GM20000 (cell line): ENCODE measurements at regions not wholly inside any gene's neighbourhood (a gene's known extent, or its start where the extent isn't known, plus 50 kb on each side); places are given as distances from the start of the nearest gene placed in this dataset.

Source experiments
- DNase-seq: peaks from one replicate; pipeline ENCODE4 v3.0.0; 2012; ENCODE audit warnings: low spot score
- TF ChIP-seq, protein P1 (sequence below): IDR thresholded peaks from 2 replicates; pipeline ENCODE4 v1.5.1; 2012; ENCODE audit warnings: mild to moderate bottlenecking, control low read depth; ENCODE audit errors: extremely low read depth, missing control alignments

DNA sequence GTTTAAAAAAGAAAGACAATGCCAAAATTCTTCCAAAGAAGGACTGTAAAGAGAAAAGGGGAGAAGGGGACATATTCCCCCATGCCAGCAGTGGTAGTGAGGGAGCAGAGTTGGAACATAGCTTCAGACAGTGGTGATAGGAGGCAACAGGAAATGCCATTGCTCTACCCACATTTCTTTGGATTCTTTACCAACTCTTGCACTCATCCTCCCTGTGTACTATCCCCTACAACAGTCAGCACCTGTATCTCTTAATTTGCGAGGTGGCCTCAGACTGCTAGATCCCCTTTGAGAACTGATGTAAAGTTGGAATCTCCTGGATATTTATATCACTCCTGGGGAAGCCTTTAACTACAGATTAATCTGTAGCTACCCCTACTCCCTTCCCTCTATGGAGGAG is 320.6 kb upstream of the PTGER4 start:
- no peak for DNase-seq
- TF ChIP-seq, protein P1, sequence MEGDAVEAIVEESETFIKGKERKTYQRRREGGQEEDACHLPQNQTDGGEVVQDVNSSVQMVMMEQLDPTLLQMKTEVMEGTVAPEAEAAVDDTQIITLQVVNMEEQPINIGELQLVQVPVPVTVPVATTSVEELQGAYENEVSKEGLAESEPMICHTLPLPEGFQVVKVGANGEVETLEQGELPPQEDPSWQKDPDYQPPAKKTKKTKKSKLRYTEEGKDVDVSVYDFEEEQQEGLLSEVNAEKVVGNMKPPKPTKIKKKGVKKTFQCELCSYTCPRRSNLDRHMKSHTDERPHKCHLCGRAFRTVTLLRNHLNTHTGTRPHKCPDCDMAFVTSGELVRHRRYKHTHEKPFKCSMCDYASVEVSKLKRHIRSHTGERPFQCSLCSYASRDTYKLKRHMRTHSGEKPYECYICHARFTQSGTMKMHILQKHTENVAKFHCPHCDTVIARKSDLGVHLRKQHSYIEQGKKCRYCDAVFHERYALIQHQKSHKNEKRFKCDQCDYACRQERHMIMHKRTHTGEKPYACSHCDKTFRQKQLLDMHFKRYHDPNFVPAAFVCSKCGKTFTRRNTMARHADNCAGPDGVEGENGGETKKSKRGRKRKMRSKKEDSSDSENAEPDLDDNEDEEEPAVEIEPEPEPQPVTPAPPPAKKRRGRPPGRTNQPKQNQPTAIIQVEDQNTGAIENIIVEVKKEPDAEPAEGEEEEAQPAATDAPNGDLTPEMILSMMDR: no peak

DNA sequence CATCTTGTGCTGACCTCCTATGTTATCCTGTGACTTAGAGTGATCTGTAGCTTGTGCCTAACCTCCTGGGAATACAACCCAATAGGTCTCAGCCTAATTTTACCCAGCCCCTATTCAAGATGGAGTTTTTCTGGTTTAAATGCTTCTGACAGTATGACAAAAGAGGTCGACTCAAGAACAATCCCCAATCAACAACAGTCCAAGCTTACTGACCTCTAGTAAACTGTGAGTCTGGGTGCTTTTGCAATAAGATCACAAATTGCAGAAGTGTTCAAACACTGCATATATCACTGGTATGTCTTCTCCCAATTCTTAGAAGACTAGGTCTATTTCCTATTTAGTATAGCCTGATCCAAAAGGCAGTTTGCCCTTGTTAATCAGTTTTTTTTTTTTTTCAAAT is 323.5 kb upstream of the PTGER4 start:
- DNase-seq: no peak
- TF ChIP-seq, protein P1: no peak

DNA sequence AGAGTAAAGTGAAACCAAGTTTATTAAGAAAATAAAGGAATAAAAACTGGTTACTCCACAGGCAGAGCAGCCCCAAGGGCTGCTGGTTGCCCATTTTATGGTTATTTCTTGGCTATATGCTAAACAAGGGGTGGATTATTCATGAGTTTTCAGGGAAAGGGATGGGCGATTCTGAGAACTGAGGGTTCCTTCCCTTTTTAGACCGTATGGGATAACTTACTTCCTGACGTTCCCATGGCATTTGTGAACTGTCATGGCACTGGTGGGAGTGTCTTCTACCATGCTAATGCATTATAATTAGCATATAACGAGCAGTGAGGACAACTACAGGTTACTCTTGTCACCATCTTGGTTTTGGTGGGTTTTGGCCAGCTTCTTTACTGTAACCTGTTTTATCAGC is 323.9 kb upstream of the PTGER4 start:
- no peak for DNase-seq
- TF ChIP-seq, protein P1: no peak

DNA sequence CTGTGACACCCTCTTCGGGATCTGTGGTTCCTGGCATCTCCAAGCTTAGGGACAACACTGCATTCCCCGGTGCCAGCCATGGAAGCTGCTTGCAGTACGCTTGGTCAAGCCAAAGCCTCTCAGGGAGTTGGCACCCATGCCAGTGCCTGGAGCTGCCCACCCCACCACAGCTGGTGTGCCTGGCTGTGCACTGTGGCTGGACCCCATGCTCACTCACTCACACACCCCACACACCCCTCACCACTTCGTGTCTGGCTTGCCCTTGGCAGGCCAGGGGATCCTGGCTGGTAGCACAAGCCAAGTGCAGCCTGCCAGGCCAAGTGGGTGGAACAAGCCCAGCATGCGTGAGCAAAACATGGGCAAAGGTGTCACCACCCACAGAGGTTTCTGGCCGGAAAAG is 324.5 kb upstream of the PTGER4 start:
- DNase-seq: no peak
- TF ChIP-seq, protein P1: no peak

DNA sequence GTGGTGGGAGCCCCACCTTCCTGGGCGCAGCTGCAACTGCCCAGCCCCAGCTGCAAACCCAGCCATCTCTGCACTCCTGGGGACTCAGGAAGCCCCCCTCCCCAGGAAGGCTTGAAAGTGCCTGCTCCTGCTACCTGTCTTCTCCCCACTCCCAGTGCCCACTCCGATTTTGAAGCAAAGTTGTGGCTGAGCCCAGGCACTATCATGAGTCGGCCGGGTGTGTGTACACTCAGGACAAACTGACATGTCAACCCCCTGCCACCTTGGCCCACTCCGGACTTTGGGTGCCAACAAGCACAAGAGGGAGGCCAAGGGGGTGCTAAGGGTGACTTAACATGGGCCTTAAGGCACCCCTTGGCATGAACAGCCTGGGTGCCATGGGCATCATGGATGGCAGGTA is 325.5 kb upstream of the PTGER4 start:
- no peak for DNase-seq
- TF ChIP-seq, protein P1: no peak

DNA sequence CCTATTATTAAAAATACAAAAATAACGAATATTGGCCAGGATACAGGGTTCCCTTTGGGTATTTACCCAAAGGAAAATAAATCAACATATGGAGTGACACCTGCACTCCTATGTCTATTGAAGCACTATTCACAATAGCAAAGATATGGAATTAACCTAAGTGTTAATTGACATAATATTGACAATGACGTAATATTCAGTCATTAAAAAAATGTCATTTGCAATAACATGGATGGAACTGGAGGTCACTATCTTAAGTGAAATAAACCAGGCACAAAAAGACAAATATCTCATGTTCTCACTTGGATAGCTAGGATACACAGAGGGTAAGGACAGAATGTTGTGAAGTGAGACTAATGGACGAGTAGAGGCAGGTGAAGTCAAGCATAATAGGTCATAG is 326.3 kb upstream of the PTGER4 start:
- DNase-seq: no peak
- TF ChIP-seq, protein P1: no peak

DNA sequence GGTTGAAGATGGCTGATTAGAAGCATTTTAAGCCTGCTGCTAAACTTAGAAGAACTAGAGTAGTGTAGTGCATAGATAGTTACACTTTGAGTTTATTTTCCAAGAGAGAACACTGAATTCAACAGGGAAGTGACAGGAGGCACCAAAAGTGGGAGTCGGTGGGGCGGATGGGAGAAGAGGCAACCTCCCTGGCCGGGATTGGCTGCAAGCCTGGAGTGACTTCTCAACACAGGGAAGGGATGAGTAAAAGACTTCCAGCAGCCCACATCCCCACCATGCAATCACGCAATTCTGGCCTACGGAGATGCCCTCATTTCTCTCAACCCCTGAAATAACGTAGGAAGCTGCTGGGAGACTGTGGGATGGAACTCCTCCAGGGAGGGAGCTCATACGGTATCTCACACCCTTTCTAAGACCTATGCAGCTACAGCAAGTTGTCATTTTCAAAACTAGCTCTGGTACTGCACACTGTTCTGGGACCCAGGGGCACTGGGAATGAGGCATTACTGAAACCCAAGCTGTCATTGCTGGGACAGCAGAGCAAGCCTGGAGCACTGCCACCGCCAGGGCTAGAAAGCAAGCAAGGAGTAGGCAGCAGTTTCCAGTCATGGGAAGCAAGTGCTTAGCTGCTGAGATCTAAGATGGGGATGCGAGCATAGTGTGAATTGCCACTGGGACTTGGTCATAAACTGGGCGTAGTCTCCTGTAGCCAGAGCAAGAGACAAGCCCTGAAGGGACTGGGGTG is 331.6 kb upstream of the PTGER4 start:
- TF ChIP-seq, protein P1: no peak
- DNase-seq: no peak
